GM23248 (cell line): ENCODE measurements at regions not wholly inside any gene's neighbourhood (a gene's known extent, or its start where the extent isn't known, plus 50 kb on each side); places are given as distances from the start of the nearest gene placed in this dataset.

Experiments
- EZH2 ChIP-seq: fragments of 200-600 bp; sonication (generic); IDR thresholded peaks from 2 replicates; pipeline ENCODE4 v1.6.1; 2018; ENCODE audit warnings: antibody characterized with exemption, mild to moderate bottlenecking; ENCODE audit not compliant: insufficient read depth, poor library complexity, severe bottlenecking
- EZH2phosphoT487 ChIP-seq: fragments of 200-600 bp; sonication (generic); IDR thresholded peaks from 2 replicates; pipeline ENCODE4 v1.6.1; 2018; ENCODE audit warnings: antibody characterized with exemption, moderate library complexity, mild to moderate bottlenecking, low read depth; ENCODE audit not compliant: insufficient read depth

- TF ChIP-seq EZH2 (no peak), EZH2phosphoT487 (no peak)
Measured at GRCh38 chr3:163952499-163952898, 1125.8 kb downstream of the SI start.
